NT2/D1 (cell line): ENCODE measurements at regions not wholly inside any gene's neighbourhood (a gene's known extent, or its start where the extent isn't known, plus 50 kb on each side); places are given as distances from the start of the nearest gene placed in this dataset.

Experiments used
- DNase-seq: peaks from one replicate; pipeline ENCODE4 v3.0.0-alpha.2; 2011; ENCODE audit warnings: low read depth, low spot score
- H3K27me3 ChIP-seq: 2 replicates; pipeline ENCODE4 v1.6.0; 2011; ENCODE audit warnings: mild to moderate bottlenecking; ENCODE audit not compliant: insufficient read length, insufficient read depth
- H3K36me3 ChIP-seq: 2 replicates; pipeline ENCODE4 v1.6.1; 2011; ENCODE audit warnings: mild to moderate bottlenecking, low read length, mixed read lengths; ENCODE audit not compliant: insufficient read depth, insufficient read length
- H3K4me1 ChIP-seq: 2 replicates; pipeline ENCODE4 v1.5.1; 2011; ENCODE audit not compliant: insufficient read depth, insufficient read length
- H3K4me3 ChIP-seq: 2 replicates; pipeline ENCODE4 v1.5.1; 2011; ENCODE audit warnings: low read depth; ENCODE audit not compliant: insufficient read length
- H3K9ac ChIP-seq: 2 replicates; pipeline ENCODE4 v1.6.0; 2011; ENCODE audit warnings: low read depth; ENCODE audit not compliant: insufficient read length
- H3K9me3 ChIP-seq: 2 replicates; pipeline ENCODE4 v1.5.1; 2011; ENCODE audit warnings: mild to moderate bottlenecking, low read length; ENCODE audit not compliant: insufficient read depth
- SUZ12 ChIP-seq: IDR thresholded peaks from 2 replicates; pipeline ENCODE4 v1.6.1; 2011; ENCODE audit not compliant: insufficient read length, insufficient read depth; ENCODE audit errors: extremely low read depth
- YY1 ChIP-seq: IDR thresholded peaks from 2 replicates; pipeline ENCODE4 v1.6.1; 2011; ENCODE audit not compliant: insufficient read length, insufficient read depth
- ZNF274 ChIP-seq: IDR thresholded peaks from 2 replicates; pipeline ENCODE4 v1.6.1; 2011; ENCODE audit warnings: mild to moderate bottlenecking, low read depth, low read length

DNA sequence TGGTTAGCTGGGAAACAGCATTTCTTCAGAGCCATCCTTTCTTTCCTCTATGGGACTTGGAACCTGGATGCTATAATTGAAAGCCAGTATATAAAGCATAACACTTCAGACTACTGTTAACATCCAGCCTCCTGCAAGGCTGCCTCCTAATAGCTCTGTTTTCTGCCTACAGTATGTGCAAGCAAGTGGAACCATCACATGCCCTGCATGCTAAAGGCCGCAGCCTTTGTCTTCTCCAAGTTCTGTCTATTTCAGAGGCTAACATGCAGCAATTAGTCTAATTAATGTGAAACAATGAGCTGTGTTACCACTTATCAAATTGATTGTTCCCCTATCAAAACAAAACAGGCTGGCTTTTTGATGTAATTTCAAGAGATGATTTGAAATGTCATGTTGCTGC lies 82.7 kb upstream of the ESRRG start:
- Histone ChIP-seq H3K36me3 (no peaks in the 10 kb centered on the region), H3K9me3 (no peaks in the 10 kb centered on the region), H3K9ac (no peak overlapping the region), H3K4me3 (no peak overlapping the region), H3K4me1 (no peaks in the 10 kb centered on the region), H3K27me3 (no peaks in the 10 kb centered on the region)
- TF ChIP-seq ZNF274 = no peak
- no peak for TF ChIP-seq SUZ12
- TF ChIP-seq YY1 = no peak
- no peak for DNase-seq

DNA sequence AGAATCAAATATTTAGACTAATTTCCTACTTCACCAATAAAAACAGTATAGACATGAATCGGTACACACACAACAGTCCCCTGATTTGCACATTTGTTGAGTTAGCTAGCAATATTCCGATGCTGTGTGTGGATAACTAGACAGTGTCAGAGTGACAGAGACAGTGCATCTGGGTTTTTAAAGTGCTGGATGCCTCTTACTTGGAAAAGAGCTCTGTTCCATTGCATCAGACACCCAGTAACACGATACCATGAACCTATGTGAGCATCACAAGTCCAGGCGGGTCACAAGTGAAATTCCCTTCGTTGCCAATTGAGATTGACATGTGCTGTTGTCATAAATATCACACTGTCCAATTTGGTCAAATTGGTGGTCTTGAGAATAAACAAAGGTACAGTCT lies 82.0 kb upstream of the ESRRG start:
- H3K36me3 ChIP-seq = no peaks in the 10 kb centered on the region
- no peaks in the 10 kb centered on the region for H3K9me3 ChIP-seq
- H3K4me1 ChIP-seq = no peaks in the 10 kb centered on the region
- TF ChIP-seq ZNF274 = no peak
- H3K27me3 ChIP-seq = no peaks in the 10 kb centered on the region
- no peak overlapping the region for H3K4me3 ChIP-seq
- DNase-seq = no peak
- no peak overlapping the region for H3K9ac ChIP-seq

DNA sequence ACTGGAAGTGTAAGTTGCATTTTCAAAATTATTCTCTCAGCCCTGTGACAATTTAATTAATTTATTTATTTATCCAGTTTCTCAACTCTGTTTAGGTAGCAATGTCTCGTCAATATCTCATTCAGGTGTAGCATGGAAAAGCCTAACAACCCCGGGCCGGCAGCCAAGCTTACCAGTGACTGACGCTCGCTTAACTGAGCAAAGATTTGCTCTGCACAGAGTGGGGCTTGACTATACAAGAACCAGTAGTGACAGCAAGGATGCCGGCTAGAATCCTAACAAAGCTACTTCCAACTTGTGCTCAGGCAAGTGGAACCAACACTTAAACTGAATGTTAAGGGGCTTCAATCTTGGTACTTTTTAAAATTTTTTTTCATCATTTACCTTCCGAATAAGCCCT lies 80.9 kb upstream of the ESRRG start:
- Histone ChIP-seq H3K36me3 (no peaks in the 10 kb centered on the region), H3K4me3 (no peak overlapping the region), H3K9ac (no peak overlapping the region), H3K9me3 (no peaks in the 10 kb centered on the region), H3K27me3 (no peaks in the 10 kb centered on the region), H3K4me1 (no peaks in the 10 kb centered on the region)
- no peak for DNase-seq
- no peak for TF ChIP-seq SUZ12
- TF ChIP-seq ZNF274 = no peak
- no peak for TF ChIP-seq YY1

DNA sequence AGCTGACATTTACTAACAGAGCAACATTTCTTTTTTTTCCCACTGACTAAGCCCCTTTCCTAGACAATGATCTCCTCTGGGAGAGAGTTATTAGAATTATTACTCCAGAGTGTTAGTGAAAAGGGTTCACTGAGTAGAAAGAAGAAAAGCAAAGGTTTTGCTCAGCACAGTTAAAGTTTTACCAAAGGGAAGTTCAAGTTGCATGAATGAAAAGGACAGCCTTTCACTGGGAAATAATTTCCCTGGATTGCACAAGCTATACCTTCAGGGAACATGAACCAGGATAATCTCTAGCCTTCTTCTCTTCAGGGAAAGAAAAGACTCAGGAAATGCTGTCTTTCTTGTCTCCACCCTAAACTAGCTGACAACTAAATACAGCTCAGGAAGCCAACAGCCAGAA lies 71.4 kb upstream of the ESRRG start:
- TF ChIP-seq YY1 = no peak
- TF ChIP-seq ZNF274 = no peak
- TF ChIP-seq SUZ12 = no peak
- no peak for DNase-seq
- no peaks in the 10 kb centered on the region for H3K9me3 ChIP-seq
- no peaks in the 10 kb centered on the region for H3K4me1 ChIP-seq
- no peak overlapping the region for H3K4me3 ChIP-seq
- H3K9ac ChIP-seq = no peak overlapping the region
- H3K36me3 ChIP-seq = no peaks in the 10 kb centered on the region
- no peaks in the 10 kb centered on the region for H3K27me3 ChIP-seq

DNA sequence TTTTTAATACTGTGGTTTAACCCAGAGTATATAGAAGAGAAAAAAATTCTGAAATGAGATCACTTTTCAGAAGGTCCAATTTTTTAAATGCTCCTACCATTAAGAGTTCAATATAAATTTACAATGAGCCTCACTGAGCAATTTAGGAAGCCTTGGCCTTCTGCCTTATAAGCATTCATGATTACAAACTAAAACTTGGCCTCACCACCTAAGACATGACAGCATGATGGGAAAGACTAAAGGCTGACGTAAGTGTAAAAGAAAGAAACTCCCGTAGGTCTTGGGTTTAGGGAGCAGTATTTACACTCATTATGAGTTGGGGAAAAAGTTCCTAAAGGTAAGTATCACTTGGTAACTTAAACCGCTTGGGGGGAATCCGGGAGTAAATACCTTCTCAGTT lies 70.7 kb upstream of the ESRRG start:
- Histone ChIP-seq H3K4me3 (no peak overlapping the region), H3K9me3 (no peaks in the 10 kb centered on the region), H3K27me3 (no peaks in the 10 kb centered on the region), H3K36me3 (no peaks in the 10 kb centered on the region), H3K4me1 (no peaks in the 10 kb centered on the region), H3K9ac (no peak overlapping the region)
- no peak for TF ChIP-seq SUZ12
- TF ChIP-seq YY1 = no peak
- TF ChIP-seq ZNF274 = no peak
- no peak for DNase-seq

DNA sequence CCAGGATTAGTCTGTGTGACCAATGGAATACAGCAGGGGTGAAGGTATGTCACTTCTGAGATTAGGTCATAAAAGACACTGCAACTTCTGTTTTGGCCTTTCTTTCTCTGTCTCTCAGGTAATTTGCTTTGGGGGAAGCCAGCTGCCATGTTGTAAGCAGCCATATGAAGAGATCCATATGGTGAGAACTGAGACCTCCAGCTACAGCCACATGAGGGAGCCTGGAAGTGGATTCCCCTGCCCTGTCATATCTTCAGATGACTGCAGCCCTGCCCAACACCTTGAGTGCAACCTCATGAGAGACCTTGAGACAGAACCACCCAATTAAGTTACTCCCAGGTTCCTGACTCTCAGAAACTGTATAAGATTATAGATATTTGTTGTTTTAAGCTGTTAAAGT lies 70.1 kb upstream of the ESRRG start:
- H3K36me3 ChIP-seq = no peaks in the 10 kb centered on the region
- no peaks in the 10 kb centered on the region for H3K27me3 ChIP-seq
- no peaks in the 10 kb centered on the region for H3K4me1 ChIP-seq
- peak; percentile 20 for DNase-seq
- H3K4me3 ChIP-seq = no peak overlapping the region
- no peaks in the 10 kb centered on the region for H3K9me3 ChIP-seq
- no peak overlapping the region for H3K9ac ChIP-seq
- TF ChIP-seq YY1 = no peak
- no peak for TF ChIP-seq SUZ12
- TF ChIP-seq ZNF274 = no peak

DNA sequence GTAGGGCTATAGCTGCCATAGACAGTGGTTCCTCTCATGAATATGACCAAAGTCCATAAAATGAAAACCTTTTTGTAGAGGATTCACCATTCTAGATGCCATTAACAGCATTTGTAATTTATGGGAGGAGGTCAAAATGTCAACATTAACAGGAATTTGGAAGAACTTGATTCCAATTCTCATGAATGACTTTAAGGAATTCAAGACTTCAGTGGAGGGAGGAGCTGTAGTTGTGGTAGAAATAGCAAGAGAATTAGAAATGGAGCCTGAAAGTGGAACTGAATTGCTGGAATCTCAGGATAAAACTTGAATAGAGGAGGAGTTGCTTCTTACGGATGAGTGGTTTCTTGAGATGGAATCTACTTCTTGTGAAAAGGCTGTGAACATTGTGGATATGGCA lies 65.4 kb upstream of the ESRRG start:
- H3K27me3 ChIP-seq = no peaks in the 10 kb centered on the region
- H3K9ac ChIP-seq = no peak overlapping the region
- H3K4me1 ChIP-seq = no peaks in the 10 kb centered on the region
- no peak for TF ChIP-seq ZNF274
- no peak for TF ChIP-seq SUZ12
- TF ChIP-seq YY1 = no peak
- no peak for DNase-seq
- H3K4me3 ChIP-seq = no peak overlapping the region
- H3K9me3 ChIP-seq = no peaks in the 10 kb centered on the region
- no peaks in the 10 kb centered on the region for H3K36me3 ChIP-seq

DNA sequence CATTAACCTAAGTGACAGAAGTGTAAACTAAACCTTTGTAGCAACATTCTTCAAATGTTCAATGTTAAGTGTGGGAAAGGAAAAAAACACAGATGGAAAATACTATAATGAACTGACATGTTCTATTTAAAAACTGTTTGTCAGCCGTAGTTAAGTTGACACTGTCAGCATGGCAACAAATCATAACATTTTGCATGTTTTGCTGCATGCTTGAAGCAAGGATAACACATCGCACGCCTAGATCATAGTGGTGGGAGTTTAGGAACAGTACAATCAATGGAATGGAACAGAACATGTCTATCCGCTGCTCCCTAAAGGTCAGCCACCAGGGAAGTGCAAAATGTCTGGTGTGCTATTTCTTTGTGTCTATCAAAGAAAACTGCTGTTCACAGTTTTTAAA lies 62.5 kb upstream of the ESRRG start:
- TF ChIP-seq SUZ12 (no peak), ZNF274 (no peak), YY1 (no peak)
- Histone ChIP-seq H3K4me1 (no peaks in the 10 kb centered on the region), H3K36me3 (no peaks in the 10 kb centered on the region), H3K4me3 (no peak overlapping the region), H3K9me3 (no peaks in the 10 kb centered on the region), H3K27me3 (no peaks in the 10 kb centered on the region), H3K9ac (no peak overlapping the region)
- no peak for DNase-seq
